Cardiac muscle cell (in vitro differentiated cells and primary cell): ENCODE measurements at regions not wholly inside any gene's neighbourhood (a gene's known extent, or its start where the extent isn't known, plus 50 kb on each side); places are given as distances from the start of the nearest gene placed in this dataset.

Experiments
- DNase-seq, 2 donors: peaks; one replicate each; pipeline versions ENCODE4 v3.0.0 to v3.0.0-alpha.2; 2010 to 2017; ENCODE audit warnings: low read depth in 1 of 2, low spot score in 1 of 2
- H3K27ac ChIP-seq: fragments of 200-600 bp; sonication (generic); 2 replicates; pipeline ENCODE4 v1.5.1; 2016
- H3K27me3 ChIP-seq: fragments of 200-600 bp; sonication (generic); 2 replicates; pipeline ENCODE4 v1.6.0; 2016; ENCODE audit warnings: control low read depth
- H3K36me3 ChIP-seq: fragments of 200-600 bp; sonication (generic); 2 replicates; pipeline ENCODE4 v1.5.1; 2016; ENCODE audit warnings: control low read depth
- H3K4me1 ChIP-seq: fragments of 200-600 bp; sonication (generic); 2 replicates; pipeline ENCODE4 v1.8.1; 2017; ENCODE audit warnings: low read depth, mild to moderate bottlenecking, mixed run types
- H3K4me3 ChIP-seq: fragments of 200-600 bp; sonication (generic); 2 replicates; pipeline ENCODE4 v1.5.1; 2016; ENCODE audit warnings: mild to moderate bottlenecking
- H3K9me3 ChIP-seq: fragments of 200-600 bp; sonication (generic); 2 replicates; pipeline ENCODE4 v1.5.1; 2017; ENCODE audit warnings: low read depth, mild to moderate bottlenecking, control low read depth
- CTCF ChIP-seq: IDR thresholded peaks from 2 replicates; pipeline ENCODE4 v1.5.1; 2012; ENCODE audit warnings: low read depth, mild to moderate bottlenecking, low read length

- Histone ChIP-seq H3K4me3 (no peak overlapping the region), H3K36me3 (no peaks in the 10 kb centered on the region)
These were observed 545.5 kb upstream of the DAB2 start for GRCh38 chr5:39970117-39970798.

GRCh38 chr5:39968381-39968780 lies 543.6 kb upstream of the DAB2 start:
- Histone ChIP-seq H3K9me3 (no peaks in the 10 kb centered on the region), H3K36me3 (no peaks in the 10 kb centered on the region), H3K27me3 (no peaks in the 10 kb centered on the region), H3K4me3 (no peak overlapping the region), H3K4me1 (no peaks in the 10 kb centered on the region), H3K27ac (no peak overlapping the region)
- no peak for TF ChIP-seq CTCF
- DNase-seq = no peak

More at GRCh38 chr5:39970117-39970798, 545.5 kb upstream of the DAB2 start:
- no peak for DNase-seq
- Histone ChIP-seq H3K27me3 (no peaks in the 10 kb centered on the region), H3K9me3 (no peaks in the 10 kb centered on the region), H3K27ac (no peak overlapping the region), H3K4me1 (no peaks in the 10 kb centered on the region)
- TF ChIP-seq CTCF = no peak

GRCh38 chr5:39955156-39955555 lies 530.4 kb upstream of the DAB2 start:
- Histone ChIP-seq H3K27me3 (no peaks in the 10 kb centered on the region), H3K27ac (no peak overlapping the region)
- TF ChIP-seq CTCF = no peak

GRCh38 chr5:39951070-39951469 lies 526.3 kb upstream of the DAB2 start:
- H3K4me3 ChIP-seq = no peak overlapping the region
- no peaks in the 10 kb centered on the region for H3K36me3 ChIP-seq
- H3K27ac ChIP-seq = no peak overlapping the region
- H3K27me3 ChIP-seq = no peaks in the 10 kb centered on the region
- no peaks in the 10 kb centered on the region for H3K9me3 ChIP-seq
- no peak for DNase-seq
- no peak for TF ChIP-seq CTCF
- H3K4me1 ChIP-seq = no peaks in the 10 kb centered on the region

More at GRCh38 chr5:39955156-39955555, 530.4 kb upstream of the DAB2 start:
- DNase-seq = no peak
- no peak overlapping the region for H3K4me3 ChIP-seq
- no peaks in the 10 kb centered on the region for H3K36me3 ChIP-seq
- H3K9me3 ChIP-seq = no peaks in the 10 kb centered on the region
- H3K4me1 ChIP-seq = no peaks in the 10 kb centered on the region

- Histone ChIP-seq H3K27ac (no peak overlapping the region), H3K27me3 (no peaks in the 10 kb centered on the region), H3K36me3 (no peaks in the 10 kb centered on the region), H3K9me3 (no peaks in the 10 kb centered on the region), H3K4me1 (no peaks in the 10 kb centered on the region), H3K4me3 (no peak overlapping the region)
- peak; percentile 63 for TF ChIP-seq CTCF
- peak; percentile 79 to 88 for DNase-seq
These were observed 524.2 kb upstream of the DAB2 start for GRCh38 chr5:39948867-39949468.
